ENCODE measurements at regions not wholly inside any gene's neighbourhood (a gene's known extent, or its start where the extent isn't known, plus 50 kb on each side); places are given as distances from the start of the nearest gene placed in this dataset.
"Not testable (repeated sequence)": the region's sequence is repeated elsewhere in the genome, so short reads cannot be mapped to it uniquely, and the experiment has no call there.

- DNase-seq: no peak
Observed at GRCh38 chr7:34207810-34208209, 302.5 kb downstream of the BMPER start.

DNA sequence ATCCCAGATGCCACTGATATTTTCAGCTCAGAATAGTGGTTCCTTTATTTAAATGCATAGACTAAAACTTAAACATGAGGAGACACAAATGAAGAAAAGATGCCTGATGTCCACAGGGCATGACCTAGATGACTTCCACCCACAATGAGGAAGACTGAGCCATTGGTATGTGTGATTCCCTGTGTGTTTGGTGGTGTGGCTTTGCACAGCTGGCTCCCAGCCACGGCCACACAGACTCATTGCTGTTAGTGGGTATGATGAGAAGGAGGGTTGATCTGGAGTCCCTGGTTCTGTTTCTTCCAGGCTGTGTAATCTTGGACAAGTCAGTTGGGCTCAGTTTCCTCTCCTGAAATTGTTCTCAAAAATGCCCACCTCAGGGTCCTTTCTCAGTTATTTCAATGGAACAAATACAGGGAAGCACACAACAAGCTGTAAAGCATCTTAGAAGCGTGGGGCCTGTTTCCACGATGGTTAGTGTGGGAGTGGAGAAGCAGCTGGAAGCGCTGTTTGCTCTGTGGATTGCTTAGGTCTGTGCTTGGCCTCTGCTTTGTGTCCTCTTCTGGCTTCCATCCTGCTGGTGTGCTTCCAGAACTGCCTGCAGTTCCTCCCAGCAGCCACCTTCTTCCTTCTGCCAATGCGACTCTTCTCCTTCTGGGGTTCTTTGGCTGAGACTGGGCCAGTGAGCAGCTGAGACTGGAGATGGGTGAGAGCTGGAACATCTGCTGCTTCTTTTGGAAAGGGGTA lies 303.7 kb downstream of the BMPER start:
- no peak for DNase-seq

DNA sequence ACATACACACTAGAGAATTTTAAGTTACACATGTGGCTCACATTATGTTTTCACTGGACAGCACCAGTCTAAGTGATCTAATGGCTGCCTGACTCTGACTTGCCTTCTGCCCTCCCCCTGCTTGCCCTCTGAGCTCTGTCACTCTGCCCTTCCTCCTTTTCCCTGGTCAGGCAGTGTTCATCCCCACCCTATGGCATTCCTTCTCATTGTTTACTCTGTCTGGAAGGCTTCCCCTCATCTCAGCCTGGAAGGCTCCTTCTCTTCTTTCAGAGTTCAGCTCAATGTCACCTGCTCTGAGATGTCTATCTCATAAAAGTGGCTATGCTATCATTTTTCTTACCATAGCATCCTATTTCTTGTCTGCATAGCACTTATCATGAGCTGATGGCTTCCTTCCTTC lies 305.7 kb downstream of the BMPER start:
- DNase-seq: no peak

GRCh38 chr7:34217972-34218371 lies 312.6 kb downstream of the BMPER start:
- DNase-seq: no peak

DNA sequence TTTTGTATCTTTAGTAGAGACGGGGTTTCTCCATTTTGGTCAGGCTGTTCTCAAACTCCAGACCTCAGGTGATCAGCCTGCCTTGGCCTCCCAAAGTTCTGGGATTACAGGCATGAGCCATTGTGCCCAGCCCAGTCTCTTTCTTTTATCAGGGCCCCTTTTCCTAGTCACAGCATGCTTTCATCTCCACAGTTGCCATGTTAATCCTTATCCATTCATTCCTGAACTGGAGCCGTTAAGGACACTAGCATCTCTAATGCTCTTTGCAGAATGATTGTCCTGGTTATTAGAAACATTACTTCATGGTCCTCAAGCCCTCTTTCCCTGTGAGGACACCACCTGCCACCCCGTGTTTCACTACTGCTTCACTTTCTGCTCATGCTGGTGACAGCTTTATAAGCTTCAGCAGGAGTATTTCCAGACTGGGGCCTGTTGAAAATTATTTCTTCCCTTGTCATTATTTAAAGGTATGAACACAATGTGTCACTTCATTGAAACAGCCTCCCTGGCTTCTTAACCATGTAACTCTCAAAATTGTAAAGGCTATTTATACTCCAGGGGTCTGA lies 313.9 kb downstream of the BMPER start:
- DNase-seq: no peak

GRCh38 chr7:34220506-34221185 lies 315.3 kb downstream of the BMPER start:
- no peak for DNase-seq

GRCh38 chr7:34222316-34222715 lies 317.0 kb downstream of the BMPER start:
- DNase-seq: no peak

- DNase-seq: no peak
Observed at GRCh38 chr7:34222722-34223121, 317.4 kb downstream of the BMPER start.

DNA sequence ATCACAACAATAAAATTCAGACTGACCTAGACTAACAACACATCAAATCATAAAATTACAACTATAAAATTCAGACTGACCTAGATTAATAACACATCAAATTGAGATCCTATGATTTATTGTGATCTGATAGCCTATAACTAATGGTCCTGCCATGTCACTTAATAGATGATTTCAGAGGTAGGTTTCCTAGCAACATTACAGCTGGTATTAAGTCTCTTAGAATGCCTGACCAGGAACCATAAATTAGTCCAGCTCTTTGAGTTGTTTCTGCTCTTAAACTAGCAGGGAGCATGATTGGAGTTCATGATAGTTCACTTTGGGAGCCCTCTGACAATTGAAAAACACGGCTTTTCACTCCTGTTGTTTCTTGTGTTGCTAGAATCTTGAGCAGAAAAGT lies 318.9 kb downstream of the BMPER start:
- no peak for DNase-seq

- DNase-seq: no peak
Observed at GRCh38 chr7:34225193-34225592, 319.9 kb downstream of the BMPER start.

DNA sequence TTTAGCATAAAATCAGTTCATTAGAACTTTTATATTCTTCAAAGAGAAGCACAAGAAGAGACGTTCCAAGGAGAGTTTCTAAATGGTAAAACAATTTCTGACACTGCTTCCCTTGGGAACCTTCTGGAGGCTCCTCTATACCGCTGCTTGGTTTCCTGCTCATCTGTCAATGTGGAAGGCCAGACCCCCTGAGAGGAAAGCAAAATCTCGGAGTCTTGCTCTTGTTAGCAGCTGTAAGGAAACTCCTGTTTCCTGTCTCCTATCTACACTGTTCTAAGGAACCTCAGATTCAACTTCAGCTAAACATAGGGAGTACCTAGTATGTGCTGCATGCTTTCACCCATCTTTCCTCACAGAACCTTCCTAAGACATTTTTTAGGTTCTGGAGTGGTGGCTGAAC lies 322.2 kb downstream of the BMPER start:
- DNase-seq: no peak

DNA sequence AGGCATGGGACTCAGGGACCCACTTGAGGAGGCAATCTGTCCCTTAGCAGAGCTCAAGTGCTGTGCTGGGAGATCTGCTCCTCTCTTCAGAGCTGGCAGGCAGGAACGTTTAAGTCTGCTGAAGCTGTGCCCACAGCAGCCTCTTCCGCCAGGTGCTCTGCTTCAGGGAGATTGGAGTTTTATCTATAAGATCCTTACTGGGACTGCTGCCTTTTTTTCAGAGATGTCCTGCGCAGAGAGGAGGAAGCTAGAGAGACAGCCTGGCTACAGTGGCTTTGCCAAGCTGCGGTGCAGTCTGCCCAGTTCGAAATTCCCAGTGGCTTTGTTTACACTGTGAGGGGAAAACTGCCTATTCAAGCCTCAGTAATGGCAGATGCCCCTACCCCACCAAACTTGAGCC lies 329.8 kb downstream of the BMPER start:
- not testable (repeated sequence) for DNase-seq

DNA sequence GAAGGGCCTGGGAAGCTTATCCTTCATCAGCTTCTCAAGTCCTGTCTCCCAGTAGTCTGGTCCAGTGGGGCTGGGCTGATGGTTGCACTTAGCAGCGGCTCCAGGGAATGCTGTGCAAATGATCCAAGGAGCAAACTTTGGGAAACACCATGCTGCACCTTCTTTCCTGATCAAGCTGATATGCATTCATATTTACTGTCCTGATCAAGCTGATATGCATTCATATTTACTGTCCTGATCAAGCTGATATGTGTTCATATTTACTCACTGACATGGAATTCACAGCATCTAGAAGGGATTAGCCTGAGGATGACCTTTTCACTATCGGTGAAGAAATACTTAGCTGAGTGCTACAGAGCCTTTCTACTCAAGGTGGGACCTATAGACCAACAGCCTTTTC lies 330.7 kb downstream of the BMPER start:
- no peak for DNase-seq

GRCh38 chr7:34236839-34237492 lies 331.6 kb downstream of the BMPER start:
- no peak for DNase-seq

- no peak for DNase-seq
Observed at GRCh38 chr7:34237493-34237849, 332.1 kb downstream of the BMPER start.

DNA sequence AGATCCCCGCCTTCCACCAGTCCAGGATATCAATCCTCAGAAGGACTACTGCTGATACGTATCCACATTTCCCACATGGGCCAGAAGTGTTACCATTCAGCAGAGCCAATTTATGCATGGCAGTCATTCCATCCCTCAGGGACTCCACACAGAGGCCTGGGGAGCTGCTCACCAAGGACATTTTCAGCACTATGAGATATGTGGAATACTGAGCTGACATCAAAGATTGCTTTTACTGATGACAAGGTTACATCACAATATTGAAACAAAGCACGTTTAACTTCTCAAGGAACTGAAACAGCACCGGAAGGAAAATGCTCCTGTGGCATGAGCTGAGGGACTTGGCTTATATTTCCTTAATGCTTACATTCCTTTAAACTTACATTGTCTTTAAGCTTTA lies 335.1 kb downstream of the BMPER start:
- DNase-seq: no peak

- no peak for DNase-seq
Observed at GRCh38 chr7:34242391-34242790, 337.1 kb downstream of the BMPER start.

DNA sequence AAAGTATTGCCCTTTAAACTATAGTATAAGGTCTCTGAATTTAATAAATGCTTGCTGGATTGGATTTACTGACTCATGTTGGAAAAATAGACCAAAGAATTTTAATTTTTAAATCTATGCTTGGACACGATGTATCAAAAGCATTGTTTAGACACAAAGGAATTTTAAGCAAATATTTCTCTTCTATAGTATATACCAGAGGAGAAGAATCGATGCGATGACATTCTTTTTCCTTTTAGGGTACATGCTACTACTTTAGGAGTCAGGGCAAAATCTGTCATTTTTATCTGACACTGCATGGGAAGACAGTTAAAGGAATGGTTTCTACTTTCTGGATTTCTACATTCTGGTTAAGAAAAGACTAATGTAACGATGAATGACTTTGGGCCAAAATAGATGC lies 339.9 kb downstream of the BMPER start:
- no peak for DNase-seq

DNA sequence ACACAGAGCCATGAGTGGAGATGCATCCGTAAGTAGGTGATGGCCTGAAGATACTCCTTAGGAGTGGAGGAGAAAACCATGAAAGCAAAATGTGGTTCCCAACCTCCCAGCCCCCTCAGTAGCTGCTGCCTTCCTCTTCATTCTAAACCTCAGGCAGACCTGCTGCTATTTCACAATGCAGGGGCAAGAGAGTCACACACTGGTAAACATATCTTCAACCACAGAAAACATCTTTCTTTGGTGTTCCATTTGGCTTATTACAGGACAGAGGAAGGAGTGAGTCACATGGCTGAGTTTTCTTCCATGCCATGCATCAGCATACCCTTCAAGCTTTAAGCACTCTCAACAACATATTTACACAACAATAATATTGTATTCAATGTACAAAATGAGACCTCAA lies 342.1 kb downstream of the BMPER start:
- DNase-seq: no peak

DNA sequence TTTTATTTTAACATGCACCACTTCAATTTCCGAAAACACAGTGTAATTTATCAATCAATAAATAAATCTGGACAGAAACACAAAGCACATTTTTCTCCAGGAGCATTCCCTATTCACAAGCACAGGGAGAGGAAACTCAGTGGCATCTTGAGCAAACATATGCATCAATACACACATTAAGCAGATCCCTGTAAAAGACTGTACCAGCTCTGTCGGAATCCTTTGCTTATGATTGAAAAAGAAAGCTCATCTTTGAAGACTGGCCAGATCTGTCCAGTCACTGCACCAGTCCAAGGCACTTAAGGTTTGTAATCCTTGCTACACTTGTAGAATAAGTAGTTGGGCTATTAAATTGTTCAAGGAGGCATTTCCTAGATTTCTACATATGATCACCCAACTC lies 343.9 kb downstream of the BMPER start:
- DNase-seq: no peak

DNA sequence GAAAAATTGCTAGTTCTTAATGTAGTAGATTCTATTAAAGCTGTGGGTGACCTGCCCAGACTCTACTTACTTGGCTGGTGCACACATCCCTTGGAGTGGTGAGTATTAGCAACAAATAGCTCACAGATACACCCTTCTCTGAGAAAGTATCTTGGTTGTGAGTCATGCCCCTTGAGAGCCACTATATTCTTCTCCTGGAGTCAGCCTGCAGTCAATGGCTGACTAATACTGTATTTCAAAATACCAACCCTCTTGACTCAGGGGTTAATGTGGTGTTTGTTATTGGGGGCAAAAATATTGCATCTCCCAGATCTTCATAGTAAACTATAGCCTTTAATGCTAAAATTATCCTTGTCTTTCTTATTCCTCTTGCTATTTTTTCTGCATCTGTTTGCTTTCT lies 354.9 kb downstream of the BMPER start:
- DNase-seq: no peak

DNA sequence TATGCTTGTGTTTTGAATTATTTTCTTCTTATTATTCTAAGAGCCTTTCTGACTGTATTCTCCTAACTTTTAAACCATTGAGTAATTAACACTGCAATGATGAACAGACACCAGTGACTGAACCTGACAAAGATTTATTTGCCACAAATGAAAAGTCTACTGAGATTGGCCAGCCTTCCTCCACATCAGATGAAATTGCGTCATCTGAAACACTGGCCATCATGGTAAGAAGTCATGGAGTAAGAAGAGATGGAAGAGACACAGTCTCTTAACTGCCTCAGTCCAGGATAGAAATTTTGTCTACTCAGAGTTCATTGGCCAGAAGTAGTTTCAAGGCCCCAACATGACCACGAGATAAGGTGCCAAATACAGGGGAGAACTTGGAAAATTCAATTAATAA lies 357.8 kb downstream of the BMPER start:
- no peak for DNase-seq

DNA sequence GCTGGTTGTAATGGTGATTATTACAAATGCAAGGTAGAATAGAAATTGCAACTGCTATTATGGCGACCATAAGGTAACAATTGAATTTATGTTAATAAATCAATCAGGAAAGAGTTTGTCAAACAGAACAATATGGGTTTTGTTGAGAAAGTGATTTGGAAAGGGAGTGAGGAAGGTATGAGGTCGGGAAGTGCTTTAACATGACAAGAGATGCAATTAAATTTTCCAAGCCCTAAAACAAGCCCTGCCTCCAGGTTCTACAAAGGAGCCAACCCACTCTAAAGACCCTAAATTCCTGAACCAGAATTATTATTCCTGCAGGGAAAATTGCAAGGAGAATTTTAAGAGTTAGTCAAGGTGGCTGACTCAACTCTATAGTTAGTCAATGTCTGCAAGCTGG lies 363.7 kb downstream of the BMPER start:
- DNase-seq: no peak

- no peak for DNase-seq
Observed at GRCh38 chr7:34275624-34276023, 370.3 kb downstream of the BMPER start.

Data from AML-193 (cell line).